K562 (cell line): ENCODE measurements at regions not wholly inside any gene's neighbourhood (a gene's known extent, or its start where the extent isn't known, plus 50 kb on each side); places are given as distances from the start of the nearest gene placed in this dataset.

ENCODE experiments used
- CTBP1 ChIP-seq: fragments of 450-650 bp; IDR thresholded peaks from 2 replicates; pipeline ENCODE4 v1.6.1; 2016; ENCODE audit warnings: borderline replicate concordance
- HDAC1 ChIP-seq, 2 experiments: fragments of 450-650 bp; IDR thresholded peaks; 2 replicates each; pipeline ENCODE4 v1.6.1; 2016 to 2017; ENCODE audit warnings: inconsistent platforms in 1 of 2, mild to moderate bottlenecking in 1 of 2, moderate library complexity in 1 of 2
- RNF2 ChIP-seq: sonication (generic); IDR thresholded peaks from 2 replicates; pipeline ENCODE4 v1.6.1; 2016
- SMARCB1 ChIP-seq: IDR thresholded peaks from 2 replicates; pipeline ENCODE4 v1.6.1; 2011; ENCODE audit warnings: improper control_type of control experiment, low read depth; ENCODE audit not compliant: insufficient read length
- TCF7 ChIP-seq: sonication (generic); IDR thresholded peaks from 2 replicates; pipeline ENCODE4 v1.6.1; 2016; ENCODE audit warnings: antibody characterized with exemption, borderline replicate concordance
- ZNF79 ChIP-seq: fragments of 250-450 bp; sonication (Bioruptor Pico); IDR thresholded peaks from 2 replicates; pipeline ENCODE4 v1.4.0; 2020; ENCODE audit warnings: low read depth, mild to moderate bottlenecking, moderate library complexity
- TF ChIP-seq, protein P1 (sequence below): fragments of 250-450 bp; sonication (Bioruptor Pico); IDR thresholded peaks from 2 replicates; pipeline ENCODE4 v1.4.0; 2020
- TF ChIP-seq, protein P2 (sequence below): fragments of 450-650 bp; IDR thresholded peaks from 2 replicates; pipeline ENCODE4 v1.6.1; 2016; ENCODE audit warnings: antibody characterized with exemption
- TF ChIP-seq, protein P3 (sequence below): fragments of 250-450 bp; sonication (Bioruptor Pico); IDR thresholded peaks from 2 replicates; pipeline ENCODE4 v1.4.0; 2020; ENCODE audit warnings: borderline replicate concordance
- TF ChIP-seq, protein P4 (sequence below): fragments of 250-450 bp; sonication (Bioruptor Pico); IDR thresholded peaks from 2 replicates; pipeline ENCODE4 v1.5.0; 2021
- TF ChIP-seq, protein P5 (sequence below): fragments of 250-450 bp; sonication (Bioruptor Pico); IDR thresholded peaks from 2 replicates; pipeline ENCODE4 v1.8.0; 2022; ENCODE audit warnings: moderate library complexity, mild to moderate bottlenecking, inconsistent platforms
- TF ChIP-seq, protein P6 (sequence below): sonication (generic); formaldehyde crosslinking; IDR thresholded peaks from 2 replicates; pipeline ENCODE4 v1.8.1; 2023; ENCODE audit warnings: mild to moderate bottlenecking, missing genetic modification reagents

DNA sequence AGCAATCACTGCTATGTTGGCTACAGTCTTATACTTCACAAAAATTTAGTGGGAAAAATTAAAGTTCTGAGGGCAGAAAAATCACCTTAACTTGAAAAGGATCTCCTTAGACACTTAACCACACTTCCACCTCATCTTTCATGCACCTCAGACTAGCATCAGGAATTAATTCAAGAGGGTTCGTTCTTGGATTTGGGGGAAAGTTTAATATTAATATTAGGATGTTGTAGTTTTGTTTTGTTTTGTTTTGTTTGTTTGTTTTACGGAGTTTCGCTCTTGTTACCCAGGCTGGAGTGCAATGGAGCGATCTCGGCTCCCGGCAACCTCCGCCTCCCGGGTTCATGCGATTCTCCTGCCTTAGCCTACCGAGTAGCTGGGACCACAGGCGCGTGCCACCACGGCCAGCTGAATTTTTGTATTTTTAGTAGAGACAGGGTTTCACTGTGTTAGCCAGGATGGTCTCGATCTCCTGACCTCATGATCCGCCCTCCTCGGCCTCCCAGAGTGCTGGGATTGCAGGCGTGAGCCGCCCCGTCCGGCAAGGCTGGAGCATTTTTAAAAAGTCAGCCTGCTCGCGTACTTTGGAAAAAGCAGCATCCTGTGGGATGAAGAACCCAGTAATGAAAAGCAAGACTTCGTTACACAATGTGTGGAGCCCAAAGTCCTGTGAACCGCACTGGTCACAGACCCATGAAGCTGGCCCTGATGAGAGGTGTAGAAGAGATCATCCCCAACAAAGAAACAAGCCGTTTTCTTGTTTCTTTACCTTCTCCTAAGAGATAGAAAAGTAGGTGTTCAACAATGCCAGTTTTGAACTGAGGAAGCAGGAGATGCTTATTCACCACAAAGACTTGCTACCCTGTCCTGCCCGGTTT lies 194.9 kb downstream of the GPX5 start (continued):
- TF ChIP-seq, protein P1, sequence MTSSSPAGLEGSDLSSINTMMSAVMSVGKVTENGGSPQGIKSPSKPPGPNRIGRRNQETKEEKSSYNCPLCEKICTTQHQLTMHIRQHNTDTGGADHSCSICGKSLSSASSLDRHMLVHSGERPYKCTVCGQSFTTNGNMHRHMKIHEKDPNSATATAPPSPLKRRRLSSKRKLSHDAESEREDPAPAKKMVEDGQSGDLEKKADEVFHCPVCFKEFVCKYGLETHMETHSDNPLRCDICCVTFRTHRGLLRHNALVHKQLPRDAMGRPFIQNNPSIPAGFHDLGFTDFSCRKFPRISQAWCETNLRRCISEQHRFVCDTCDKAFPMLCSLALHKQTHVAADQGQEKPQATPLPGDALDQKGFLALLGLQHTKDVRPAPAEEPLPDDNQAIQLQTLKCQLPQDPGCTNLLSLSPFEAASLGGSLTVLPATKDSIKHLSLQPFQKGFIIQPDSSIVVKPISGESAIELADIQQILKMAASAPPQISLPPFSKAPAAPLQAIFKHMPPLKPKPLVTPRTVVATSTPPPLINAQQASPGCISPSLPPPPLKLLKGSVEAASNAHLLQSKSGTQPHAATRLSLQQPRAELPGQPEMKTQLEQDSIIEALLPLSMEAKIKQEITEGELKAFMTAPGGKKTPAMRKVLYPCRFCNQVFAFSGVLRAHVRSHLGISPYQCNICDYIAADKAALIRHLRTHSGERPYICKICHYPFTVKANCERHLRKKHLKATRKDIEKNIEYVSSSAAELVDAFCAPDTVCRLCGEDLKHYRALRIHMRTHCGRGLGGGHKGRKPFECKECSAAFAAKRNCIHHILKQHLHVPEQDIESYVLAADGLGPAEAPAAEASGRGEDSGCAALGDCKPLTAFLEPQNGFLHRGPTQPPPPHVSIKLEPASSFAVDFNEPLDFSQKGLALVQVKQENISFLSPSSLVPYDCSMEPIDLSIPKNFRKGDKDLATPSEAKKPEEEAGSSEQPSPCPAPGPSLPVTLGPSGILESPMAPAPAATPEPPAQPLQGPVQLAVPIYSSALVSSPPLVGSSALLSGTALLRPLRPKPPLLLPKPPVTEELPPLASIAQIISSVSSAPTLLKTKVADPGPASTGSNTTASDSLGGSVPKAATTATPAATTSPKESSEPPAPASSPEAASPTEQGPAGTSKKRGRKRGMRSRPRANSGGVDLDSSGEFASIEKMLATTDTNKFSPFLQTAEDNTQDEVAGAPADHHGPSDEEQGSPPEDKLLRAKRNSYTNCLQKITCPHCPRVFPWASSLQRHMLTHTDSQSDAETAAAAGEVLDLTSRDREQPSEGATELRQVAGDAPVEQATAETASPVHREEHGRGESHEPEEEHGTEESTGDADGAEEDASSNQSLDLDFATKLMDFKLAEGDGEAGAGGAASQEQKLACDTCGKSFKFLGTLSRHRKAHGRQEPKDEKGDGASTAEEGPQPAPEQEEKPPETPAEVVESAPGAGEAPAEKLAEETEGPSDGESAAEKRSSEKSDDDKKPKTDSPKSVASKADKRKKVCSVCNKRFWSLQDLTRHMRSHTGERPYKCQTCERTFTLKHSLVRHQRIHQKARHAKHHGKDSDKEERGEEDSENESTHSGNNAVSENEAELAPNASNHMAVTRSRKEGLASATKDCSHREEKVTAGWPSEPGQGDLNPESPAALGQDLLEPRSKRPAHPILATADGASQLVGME (CRISPR knock-in tag): no peak
- TF ChIP-seq, protein P2, sequence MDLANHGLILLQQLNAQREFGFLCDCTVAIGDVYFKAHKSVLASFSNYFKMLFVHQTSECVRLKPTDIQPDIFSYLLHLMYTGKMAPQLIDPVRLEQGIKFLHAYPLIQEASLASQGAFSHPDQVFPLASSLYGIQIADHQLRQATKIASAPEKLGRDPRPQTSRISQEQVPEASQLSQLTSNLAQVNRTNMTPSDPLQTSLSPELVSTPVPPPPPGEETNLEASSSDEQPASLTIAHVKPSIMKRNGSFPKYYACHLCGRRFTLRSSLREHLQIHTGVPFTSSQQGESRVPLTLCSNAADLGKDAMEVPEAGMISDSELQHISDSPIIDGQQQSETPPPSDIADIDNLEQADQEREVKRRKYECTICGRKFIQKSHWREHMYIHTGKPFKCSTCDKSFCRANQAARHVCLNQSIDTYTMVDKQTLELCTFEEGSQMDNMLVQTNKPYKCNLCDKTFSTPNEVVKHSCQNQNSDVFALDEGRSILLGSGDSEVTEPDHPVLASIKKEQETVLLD: no peak
- TF ChIP-seq, protein P3, sequence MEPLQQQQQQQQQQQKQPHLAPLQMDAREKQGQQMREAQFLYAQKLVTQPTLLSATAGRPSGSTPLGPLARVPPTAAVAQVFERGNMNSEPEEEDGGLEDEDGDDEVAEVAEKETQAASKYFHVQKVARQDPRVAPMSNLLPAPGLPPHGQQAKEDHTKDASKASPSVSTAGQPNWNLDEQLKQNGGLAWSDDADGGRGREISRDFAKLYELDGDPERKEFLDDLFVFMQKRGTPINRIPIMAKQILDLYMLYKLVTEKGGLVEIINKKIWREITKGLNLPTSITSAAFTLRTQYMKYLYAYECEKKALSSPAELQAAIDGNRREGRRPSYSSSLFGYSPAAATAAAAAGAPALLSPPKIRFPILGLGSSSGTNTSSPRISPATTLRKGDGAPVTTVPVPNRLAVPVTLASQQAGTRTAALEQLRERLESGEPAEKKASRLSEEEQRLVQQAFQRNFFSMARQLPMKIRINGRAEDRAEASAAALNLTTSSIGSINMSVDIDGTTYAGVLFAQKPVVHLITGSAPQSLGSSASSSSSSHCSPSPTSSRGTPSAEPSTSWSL: no peak
- TF ChIP-seq SMARCB1 (no peak), TCF7 (no peak), RNF2 (peak; percentile 65; the same call in 1 of the 2 replicates), CTBP1 (no peak), ZNF79 (no peak), HDAC1 (IDR thresholded peaks at IDR 0.05) (no peak)
- TF ChIP-seq, protein P4, sequence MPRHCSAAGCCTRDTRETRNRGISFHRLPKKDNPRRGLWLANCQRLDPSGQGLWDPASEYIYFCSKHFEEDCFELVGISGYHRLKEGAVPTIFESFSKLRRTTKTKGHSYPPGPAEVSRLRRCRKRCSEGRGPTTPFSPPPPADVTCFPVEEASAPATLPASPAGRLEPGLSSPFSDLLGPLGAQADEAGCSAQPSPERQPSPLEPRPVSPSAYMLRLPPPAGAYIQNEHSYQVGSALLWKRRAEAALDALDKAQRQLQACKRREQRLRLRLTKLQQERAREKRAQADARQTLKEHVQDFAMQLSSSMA (CRISPR knock-in tag): 0 out of 2 replicates have a peak, but pooled peaks have one; percentile 10
- TF ChIP-seq, protein P5, sequence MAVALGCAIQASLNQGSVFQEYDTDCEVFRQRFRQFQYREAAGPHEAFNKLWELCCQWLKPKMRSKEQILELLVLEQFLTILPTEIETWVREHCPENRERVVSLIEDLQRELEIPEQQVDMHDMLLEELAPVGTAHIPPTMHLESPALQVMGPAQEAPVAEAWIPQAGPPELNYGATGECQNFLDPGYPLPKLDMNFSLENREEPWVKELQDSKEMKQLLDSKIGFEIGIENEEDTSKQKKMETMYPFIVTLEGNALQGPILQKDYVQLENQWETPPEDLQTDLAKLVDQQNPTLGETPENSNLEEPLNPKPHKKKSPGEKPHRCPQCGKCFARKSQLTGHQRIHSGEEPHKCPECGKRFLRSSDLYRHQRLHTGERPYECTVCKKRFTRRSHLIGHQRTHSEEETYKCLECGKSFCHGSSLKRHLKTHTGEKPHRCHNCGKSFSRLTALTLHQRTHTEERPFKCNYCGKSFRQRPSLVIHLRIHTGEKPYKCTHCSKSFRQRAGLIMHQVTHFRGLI: no peak
- TF ChIP-seq, protein P6, sequence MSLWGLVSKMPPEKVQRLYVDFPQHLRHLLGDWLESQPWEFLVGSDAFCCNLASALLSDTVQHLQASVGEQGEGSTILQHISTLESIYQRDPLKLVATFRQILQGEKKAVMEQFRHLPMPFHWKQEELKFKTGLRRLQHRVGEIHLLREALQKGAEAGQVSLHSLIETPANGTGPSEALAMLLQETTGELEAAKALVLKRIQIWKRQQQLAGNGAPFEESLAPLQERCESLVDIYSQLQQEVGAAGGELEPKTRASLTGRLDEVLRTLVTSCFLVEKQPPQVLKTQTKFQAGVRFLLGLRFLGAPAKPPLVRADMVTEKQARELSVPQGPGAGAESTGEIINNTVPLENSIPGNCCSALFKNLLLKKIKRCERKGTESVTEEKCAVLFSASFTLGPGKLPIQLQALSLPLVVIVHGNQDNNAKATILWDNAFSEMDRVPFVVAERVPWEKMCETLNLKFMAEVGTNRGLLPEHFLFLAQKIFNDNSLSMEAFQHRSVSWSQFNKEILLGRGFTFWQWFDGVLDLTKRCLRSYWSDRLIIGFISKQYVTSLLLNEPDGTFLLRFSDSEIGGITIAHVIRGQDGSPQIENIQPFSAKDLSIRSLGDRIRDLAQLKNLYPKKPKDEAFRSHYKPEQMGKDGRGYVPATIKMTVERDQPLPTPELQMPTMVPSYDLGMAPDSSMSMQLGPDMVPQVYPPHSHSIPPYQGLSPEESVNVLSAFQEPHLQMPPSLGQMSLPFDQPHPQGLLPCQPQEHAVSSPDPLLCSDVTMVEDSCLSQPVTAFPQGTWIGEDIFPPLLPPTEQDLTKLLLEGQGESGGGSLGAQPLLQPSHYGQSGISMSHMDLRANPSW (CRISPR knock-in tag): 0 out of 2 replicates have a peak, but pooled peaks have one; percentile 28
